Stimulated activated CD8-positive, alpha-beta memory T cell treated with anti-CD3 and anti-CD28 coated beads, Interleukin-12 subunit alpha, Interleukin-12 subunit beta, amount 100 ng/mL, for 4 hours (primary cell): ENCODE measurements at regions not wholly inside any gene's neighbourhood (a gene's known extent, or its start where the extent isn't known, plus 50 kb on each side); places are given as distances from the start of the nearest gene placed in this dataset.
"Not testable (repeated sequence)": the region's sequence is repeated elsewhere in the genome, so short reads cannot be mapped to it uniquely, and the experiment has no call there.

ENCODE experiments used
- DNase-seq: peaks from one replicate; pipeline ENCODE4 v3.0.0-alpha.2; 2020; ENCODE audit warnings: low read depth

DNA sequence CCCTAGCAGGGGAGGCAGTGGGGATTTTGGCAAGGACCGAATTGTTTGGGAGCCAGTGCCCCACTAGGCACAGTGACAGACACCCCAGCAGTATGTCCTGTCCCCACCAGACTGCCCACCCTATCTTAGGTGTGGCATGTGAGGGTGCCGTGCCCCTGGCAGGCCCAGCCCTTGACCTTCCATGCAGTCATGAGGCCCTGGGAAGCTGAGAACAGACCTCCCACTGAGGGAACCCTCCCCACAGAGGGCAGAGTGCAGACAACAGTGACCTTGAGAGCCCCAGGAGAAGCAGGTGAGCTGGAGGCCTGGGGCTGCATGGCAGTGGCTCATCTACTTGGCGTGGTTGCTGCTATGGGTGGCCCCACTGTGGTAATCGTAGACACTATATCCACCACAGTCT lies 538.1 kb downstream of the GOLGA6L6 start:
- DNase-seq: not testable (repeated sequence)

DNA sequence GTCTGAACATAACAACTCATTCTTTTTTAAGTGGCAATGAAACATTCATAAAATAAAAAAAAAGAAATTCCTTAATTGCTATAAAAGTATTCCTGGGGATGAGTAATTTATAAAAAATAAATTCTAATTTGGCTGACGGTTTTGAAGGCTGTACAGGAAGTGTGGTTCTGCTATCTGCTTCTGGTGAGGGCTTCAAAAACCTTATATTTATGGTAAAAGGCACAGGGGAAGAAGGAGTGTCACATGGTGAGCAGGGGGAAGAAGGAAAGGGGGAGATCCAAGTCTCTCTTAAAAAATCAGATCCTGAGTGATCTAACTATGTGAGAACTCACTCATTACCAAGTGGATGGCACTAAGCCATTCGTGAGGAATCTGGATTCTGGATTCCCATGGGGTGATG lies 539.0 kb downstream of the GOLGA6L6 start:
- DNase-seq: not testable (repeated sequence)

DNA sequence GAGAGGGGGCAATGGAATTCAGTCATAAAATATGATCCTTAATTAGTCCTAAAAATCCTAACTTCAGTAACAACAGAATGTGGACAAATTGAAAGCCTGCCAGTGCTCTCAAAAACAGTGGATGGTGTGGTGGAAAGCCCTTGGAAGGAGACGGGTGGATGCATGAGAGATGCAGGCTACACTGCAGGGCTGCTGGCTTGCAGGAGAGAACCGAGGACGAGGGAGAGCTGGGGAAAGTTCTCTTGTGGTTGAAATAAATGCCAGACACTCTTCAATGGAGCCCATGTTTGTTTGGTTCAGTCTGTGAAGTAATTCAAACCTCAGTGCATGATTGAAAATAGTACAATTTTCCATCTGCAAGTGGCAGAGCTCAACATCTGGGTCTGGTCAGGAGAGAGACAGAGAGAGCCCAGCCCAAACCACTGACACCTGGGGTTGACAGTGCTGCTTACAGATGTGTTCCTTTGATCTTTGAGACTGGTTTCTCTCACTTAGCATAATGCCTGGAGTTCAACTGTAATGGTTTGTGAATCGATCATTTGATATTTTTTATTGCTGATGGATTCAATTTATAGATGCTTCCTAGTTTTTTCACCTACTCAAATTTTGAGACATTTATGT lies 544.9 kb downstream of the GOLGA6L6 start:
- not testable (repeated sequence) for DNase-seq

DNA sequence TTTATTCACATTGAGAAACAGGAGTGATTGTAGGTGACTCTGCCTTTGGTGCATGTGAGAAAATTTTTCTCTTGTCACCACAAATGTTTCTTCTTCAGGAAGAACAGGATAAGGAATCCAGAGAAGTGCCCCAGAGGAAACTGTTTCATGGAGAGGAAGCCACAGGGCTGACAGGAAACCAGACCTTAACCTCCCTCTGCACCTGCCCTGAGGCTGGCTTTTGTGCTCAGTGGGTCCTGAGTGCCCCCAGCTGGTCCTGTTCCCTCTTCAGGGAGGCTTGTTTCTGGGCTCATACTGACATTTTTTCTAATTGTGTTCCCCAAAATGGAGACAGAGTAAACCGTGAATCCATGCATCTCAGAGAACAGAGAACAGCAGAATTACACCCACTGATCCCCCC lies 546.3 kb downstream of the GOLGA6L6 start:
- DNase-seq: not testable (repeated sequence)

DNA sequence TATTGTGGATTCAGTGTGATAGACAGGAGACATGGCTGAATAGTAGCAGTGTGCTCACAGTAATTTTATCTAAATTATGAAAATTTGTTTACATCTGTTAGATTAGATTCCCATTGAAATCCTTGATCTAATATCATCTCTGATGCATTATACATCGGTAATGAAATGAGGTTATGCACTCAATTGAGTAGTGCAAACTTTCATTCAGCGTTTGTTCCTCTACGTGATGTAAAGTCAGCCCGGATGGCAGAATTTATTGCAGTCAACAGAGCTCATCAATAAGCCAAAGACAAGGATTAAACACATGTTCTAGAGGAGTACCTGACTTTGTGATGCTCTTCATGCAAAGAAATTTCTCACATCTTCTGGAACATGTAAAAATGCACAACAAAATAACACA lies 549.2 kb downstream of the GOLGA6L6 start:
- no peak for DNase-seq

DNA sequence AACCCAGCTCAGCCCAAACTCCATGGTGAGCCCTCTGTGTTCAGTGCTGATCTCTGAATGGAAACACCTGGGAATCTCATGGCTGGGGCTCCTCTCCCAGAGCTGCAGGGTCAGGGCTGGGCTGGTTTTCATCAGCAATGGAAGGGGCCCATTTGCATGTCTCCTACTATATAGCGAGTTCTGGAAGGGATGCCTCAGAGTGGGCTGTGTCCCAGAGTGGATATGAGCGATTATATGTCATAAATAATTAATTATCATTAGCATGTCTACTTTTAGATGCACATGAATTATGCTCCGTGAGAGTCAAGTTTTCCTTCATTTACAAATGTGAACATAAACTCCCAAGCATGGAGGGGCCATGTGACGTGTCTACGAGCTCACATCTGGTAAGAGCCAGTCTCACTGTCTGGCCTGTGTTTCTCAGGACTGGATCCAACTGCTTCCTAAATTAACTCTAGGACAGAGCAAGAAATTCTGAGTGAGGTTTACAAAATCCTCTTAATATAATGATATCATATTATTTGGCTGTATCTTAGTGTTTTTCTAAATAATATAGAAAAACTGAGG lies 553.4 kb downstream of the GOLGA6L6 start:
- no peak for DNase-seq

DNA sequence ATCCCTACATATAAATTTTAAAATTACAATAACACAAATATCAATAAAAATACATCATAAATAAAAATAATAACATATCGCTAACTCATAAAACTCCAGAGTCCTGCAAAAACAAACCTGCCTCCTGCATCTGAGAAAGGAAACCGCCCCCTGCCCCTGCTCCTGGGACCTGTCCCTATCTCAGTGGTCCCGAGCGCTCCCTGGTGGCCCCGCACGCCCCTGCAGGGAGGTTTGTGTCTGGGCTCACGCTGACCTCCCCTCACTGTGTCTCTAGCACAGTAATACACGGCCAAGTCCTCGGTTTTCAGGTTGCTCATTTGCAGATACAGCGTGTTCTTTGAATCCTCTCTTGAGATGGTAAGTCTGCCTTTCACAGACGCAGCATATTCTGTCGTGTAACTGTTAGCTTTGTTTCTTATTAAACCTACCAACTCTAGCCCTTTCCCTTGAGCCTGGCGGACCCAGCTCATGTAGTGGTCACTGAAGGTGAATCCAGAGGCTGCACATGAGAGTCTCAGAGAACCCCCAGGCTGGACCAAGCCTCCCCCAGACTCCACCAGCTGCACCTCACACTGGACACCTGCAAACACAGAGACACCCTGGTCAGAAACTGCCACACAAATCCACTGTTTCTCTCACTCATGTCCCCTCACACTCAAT lies 554.1 kb downstream of the GOLGA6L6 start:
- DNase-seq: no peak

DNA sequence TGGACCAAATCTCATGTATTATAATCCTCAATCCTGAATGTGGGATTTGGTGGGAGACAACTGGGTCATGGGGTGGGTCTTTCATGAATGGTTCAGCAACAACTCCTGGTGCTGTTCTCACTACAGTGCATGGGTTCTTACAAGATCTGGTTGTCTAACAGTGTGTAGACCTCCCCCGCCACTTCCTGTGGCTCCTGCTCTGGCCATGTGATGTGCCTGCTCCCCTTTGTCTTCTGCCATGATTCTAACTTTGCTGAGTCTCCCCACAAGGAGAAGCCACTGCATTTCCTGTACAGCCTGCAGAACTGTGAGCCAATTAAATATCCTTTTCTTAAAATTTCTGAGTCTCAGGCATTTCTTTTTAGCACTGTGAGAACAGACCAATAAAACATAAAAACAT lies 557.5 kb downstream of the GOLGA6L6 start:
- DNase-seq: no peak

DNA sequence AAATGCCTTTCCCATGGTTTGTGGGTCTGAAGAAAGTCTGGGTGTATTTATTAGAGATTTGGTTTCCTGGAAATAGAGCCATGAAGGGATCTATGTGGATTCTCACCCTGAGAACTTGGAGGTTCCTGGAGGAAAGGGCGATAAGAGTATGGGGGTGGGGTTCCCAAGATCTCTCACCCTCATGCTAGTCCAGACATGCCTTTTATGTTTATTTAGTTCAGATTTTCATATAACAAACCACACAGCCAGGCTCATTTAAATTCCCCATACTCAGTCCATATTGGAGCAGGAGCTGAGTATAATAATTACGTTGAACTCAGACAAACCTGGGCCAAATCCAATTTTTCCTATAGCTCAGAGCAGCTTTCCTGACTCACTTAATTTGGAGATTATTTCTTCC lies 566.6 kb downstream of the GOLGA6L6 start:
- DNase-seq: no peak

DNA sequence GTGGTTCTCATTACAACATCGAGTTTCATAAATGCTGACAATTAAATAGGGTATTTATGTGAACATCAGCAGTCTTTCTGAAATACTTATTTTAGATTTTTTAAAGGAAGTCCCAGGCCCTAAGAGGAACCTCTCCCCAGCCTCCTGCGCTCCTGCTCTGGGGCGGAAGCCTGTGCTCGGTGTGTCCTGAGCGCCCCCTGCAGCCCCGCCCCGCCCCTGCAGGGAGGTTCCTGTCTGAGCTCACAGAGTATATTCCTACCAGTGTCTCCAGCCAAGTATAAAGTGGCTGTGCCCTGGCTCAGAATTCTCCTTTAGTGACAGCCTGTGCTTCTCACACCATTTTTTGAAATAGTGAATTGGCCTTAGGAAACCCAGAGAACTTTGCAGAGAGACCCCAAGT lies 567.9 kb downstream of the GOLGA6L6 start:
- no peak for DNase-seq

DNA sequence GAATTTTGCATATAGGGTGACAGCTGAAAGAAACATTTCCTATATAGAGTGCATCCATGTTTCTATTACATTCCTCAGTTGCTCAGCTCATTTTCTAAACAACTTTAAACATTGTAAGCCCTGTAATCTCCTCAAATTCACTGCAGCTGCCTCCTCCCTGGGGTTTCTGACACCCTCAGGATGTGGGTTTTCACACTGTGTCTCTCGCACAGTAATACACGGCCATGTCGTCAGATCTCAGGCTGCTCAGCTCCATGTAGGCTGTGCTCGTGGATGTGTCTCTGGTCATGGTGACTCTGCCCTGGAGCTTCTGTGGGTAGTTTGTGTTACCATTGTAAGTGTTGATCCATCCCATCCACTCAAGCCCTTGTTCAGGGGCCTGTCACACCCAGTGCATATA lies 569.0 kb downstream of the GOLGA6L6 start:
- not testable (repeated sequence) for DNase-seq

DNA sequence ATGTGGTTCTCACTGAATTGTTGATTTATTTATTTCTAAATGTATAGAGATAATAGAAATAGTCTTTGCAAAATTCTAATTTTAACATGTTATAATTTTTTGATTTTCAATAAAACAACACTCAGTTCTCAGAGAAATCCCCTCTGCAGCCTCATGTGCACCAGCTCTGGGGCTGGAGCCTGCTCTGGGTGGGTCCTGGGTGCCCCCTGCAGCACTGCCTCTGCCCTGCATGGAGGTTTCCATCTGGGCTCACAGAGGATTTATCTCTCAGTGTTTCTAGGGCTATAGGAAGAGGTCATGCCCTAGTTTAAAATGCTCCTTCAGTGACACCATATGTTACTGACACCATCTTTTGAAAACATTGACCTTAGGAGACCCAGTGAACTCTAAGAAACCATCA lies 576.0 kb downstream of the GOLGA6L6 start:
- DNase-seq: not testable (repeated sequence)

DNA sequence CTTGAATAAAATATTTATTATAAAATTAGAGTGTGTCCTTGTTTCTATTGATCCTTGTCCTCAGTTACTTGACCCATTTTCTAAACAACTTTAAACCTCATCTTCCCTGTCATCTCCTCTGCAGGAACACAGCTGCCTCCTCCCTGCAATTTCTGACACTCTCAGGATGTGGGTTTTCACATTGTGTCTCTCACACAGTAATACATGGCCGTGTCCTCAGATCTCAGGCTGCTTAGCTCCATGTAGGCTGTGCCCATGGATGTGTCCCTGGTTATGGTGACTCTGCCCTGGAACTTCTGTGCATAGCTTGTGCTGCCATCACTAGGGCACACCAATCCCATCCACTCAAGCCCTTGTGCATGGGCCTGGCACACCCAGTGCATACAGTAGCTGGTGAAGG lies 577.1 kb downstream of the GOLGA6L6 start:
- not testable (repeated sequence) for DNase-seq

DNA sequence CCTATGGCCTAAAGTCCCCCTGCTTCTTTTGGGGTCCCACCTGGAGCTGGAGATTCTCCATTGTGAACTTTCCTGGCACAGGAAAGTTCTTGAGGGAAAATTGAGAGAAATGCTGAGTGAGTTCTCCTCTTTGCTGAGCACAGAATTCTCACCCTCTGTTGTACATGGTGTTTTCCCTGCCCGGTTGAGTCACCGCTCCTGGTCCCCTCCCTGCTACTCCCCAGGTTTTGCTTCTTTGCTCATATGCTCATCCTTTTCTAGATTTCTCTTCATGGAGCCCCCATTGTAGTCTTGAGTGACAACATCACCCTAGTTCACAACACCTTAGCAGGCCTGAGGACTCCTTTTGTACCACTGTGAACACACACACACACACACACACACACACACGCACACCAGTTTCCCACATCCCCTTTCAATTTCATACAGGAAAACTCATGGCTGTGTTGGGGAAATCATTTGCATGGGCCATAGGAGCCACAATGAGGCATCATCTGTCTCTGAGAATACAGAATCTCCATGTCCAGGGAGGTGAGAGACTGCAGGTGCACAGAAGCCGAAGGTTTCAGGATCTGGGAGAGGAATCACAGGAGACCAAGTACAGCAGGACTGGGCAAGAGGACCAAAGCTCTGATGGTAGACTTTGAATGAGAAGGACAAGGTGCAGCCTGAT lies 585.3 kb downstream of the GOLGA6L6 start:
- no peak for DNase-seq

DNA sequence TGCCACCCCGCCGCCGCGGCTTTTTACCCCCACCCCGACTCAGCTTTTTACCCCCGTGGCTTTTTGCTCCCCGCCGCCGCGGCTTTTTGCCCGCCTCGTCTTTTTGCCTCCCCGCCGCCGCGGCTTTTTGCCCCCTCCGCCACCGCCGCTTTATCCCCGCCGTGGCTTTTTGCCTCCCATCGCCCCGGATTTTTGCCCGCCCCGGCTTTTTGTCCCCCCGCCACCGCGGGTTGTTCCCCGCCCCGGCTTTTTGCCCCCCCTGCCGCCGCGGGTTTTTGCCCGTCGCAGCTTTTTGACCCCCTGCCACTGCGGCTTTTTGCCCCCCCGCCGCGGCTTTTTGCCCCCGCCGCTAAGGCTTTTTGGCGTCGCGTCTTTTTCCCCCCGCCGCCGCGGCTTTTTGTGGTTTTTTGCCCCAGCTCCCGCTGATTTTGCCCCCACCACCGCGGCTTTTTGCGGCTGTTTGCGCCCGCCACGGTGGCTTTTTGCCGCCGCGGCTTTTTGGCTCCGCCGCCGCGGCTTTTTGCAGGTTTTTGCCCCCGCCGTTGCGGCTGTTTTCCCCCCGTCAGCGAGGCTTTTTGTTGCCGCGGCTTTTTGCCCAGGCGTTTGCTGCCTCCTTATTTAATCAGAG lies 597.2 kb downstream of the GOLGA6L6 start:
- DNase-seq: no peak

DNA sequence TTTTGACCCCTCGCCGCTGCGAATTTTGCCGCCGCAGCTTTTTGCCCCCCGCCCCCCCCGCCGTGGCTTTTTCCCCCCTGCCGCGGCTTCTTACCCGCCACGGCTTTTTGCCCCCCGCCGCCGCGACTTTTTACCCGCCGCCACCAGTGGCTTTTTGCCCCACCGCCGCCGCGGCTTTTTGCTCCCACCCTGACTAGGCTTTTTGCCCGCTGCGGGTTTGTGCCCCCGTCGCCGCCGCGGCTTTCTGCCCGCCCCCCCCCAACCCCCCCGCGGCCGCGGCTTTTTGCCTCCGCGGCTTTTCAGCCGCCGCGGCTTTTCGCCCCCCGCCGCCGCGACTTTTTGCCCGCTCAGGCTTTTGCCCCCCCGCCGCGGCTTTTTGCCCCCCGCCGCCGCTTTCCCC lies 598.1 kb downstream of the GOLGA6L6 start:
- no peak for DNase-seq

DNA sequence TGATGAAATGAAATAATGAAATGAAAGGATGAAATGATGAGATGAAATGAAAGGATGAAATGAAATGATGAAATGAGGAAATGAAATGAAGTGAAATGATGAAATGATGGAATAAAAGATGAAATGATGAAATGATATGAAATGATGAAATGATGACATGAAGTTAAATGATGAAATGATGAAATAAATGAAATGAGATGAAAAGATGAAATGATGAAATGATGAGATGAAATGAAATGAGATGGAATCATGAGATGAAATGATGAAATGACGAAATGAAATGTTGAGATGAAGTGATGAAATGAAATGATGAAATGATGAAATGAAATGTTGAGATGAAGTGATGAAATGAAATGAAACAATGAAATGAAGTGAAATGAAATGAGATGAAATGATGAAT lies 638.3 kb downstream of the GOLGA6L6 start:
- DNase-seq: not testable (repeated sequence)

DNA sequence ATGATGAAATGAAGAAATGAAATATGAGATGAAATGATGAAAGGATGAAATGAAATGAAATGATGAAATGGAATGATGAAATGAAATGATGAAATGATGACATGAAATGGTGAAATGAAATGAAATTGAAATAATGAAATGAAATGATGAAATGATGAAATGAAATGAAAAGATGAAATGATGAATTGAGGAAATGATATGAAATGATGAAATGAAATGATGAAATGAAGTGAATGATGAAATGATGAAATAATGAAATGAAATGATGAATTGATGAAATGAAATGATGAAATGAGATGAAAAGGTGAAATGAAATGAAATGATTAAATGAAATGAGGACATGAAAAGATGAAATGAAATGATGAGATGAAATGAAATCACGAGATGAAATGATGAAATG lies 639.2 kb downstream of the GOLGA6L6 start:
- DNase-seq: not testable (repeated sequence)

DNA sequence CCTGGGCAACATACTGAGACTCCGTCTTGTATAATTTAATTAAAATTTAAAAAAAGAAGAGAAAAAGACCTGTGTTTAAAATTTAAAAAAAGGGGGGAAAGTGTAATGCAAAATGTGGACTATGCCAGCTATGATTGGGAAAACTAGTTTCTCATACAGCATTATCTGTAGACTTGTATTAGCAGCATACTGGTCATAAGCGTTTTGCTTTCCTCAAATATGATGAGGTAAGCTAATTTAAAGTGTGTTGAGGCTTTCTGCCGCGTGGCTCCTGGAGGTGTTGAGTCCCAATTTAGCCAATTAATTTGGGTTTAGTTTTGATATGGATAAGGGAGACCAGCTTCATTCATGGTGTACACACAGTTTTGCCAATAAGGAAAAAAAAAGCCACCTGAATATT lies 640.2 kb downstream of the GOLGA6L6 start:
- DNase-seq: not testable (repeated sequence)

DNA sequence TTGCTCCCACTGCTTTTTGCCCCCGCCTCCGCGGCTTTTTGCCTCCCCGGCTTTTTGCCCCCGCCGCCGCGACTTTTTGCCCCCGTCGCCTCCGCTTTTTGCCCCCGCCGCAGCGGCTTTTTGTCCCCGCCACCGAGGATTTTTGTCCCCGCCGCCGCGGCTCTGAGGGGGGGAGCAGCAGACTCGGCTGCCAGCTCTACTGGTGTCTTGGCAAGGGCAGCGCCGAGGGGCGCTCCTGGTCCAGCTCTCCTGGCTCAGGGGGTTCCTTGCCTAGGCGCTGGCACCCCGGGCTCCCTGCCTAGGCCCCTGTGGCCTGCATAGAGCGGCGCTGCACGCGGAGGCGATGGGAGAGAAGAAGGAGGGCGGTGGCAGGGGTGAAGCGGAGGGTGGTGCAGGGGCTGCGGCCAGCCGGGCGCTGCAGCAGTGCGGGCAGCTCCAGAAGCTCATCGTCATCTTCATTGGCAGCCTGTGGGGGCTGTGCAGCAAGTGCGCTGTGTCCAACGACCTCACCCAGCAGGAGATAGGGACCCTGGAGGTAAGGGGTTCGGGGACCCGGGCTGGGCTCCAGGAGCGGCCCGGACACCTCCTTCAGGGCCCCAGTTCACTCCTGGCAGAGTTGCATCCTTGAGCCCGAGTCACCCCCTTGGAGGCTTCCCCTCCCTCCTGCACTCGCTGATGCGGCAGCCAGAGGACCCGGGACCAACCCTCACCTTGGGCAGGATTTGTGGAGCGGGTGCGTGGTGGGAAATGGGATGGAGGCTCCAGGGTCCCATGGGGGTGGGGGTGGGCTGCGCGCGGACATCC lies 642.4 kb downstream of the GOLGA6L6 start:
- no peak for DNase-seq

DNA sequence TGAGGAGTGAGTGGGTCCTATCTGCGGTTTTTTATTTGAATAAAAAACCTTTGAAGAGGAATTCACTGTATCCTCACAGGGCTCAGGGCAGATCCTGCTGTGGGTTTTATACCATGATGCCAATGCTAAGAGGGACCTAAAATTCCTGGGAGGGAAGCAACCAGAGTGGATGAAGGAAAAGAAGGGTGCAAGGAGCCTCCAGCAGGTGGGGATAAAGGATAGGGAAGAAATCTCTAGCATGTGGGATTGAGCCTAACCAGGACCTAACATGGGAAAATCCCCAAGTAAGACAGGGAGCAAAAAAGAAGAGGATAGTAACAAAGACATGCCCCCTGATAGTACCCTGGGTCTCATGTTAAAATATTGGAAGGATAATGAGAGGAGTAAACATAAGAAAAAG lies 652.8 kb downstream of the GOLGA6L6 start:
- not testable (repeated sequence) for DNase-seq

DNA sequence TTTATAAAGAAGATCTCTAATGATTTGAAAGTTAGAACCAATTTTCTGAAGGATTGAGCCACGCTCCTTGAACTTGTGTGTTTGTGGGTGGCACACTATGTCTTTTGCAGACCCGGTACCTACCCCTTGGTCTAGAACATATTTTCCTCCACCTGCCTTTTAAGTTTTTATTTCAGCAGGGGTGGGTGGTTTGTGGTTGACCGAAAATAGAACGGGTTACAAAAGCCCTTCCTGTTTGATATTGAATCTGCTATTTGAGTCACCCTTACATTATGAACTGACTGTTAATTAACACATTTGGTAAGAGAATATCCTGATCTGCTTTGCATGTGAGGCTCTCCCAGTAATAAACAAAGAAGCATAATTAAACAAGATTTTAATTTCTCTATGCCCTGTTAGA lies 697.5 kb downstream of the GOLGA6L6 start:
- not testable (repeated sequence) for DNase-seq
